Upper lobe of left lung (tissue), 6 donors: ENCODE measurements at regions not wholly inside any gene's neighbourhood (a gene's known extent, or its start where the extent isn't known, plus 50 kb on each side); places are given as distances from the start of the nearest gene placed in this dataset.

Experiments used
- ATAC-seq, 2 donors: fragments of 200-7000 bp; cut with Tn5 transposase; one replicate each; pipeline ENCODE4 v1.9.1; 2022; ENCODE audit warnings: mild to moderate bottlenecking in 2 of 2, moderate library complexity in 2 of 2; ENCODE audit not compliant: low FRiP score in 2 of 2
- DNase-seq, 2 donors: peaks; one replicate each; pipeline ENCODE4 v3.0.0-alpha.2; 2019 to 2020
- H3K27ac ChIP-seq, 4 donors: fragments of 200-600 bp; sonication (generic); one replicate each; pipeline ENCODE4 v1.5.1; 2016 to 2019
- H3K27me3 ChIP-seq, 4 donors: fragments of 200-600 bp; sonication (generic); one replicate each; pipeline ENCODE4 v1.5.1; 2017 to 2019
- H3K36me3 ChIP-seq, 4 donors: fragments of 200-600 bp; sonication (generic); one replicate each; pipeline ENCODE4 v1.5.1; 2016 to 2019
- H3K4me1 ChIP-seq, 4 donors: fragments of 200-600 bp; sonication (generic); one replicate each; pipeline ENCODE4 v1.5.1; 2018 to 2019
- H3K4me3 ChIP-seq, 4 donors: fragments of 200-600 bp; sonication (generic); one replicate each; pipeline ENCODE4 v1.5.1; 2017 to 2019; ENCODE audit warnings: mild to moderate bottlenecking in 2 of 4, moderate library complexity in 1 of 4
- H3K9me3 ChIP-seq, 4 donors: fragments of 200-600 bp; sonication (generic); one replicate each; pipeline ENCODE4 v1.5.1; 2018 to 2019
- CTCF ChIP-seq, 6 experiments: fragments of 450-650 bp in 4 of 6; fragments of 200-600 bp in 2 of 6; sonication (generic) in 2 of 6; IDR thresholded peaks; one replicate each; pipeline ENCODE4 v1.5.1; 2016 to 2019; ENCODE audit warnings: antibody characterized with exemption in 6 of 6
- EP300 ChIP-seq, 4 donors: sonication (generic); formaldehyde crosslinking; IDR thresholded peaks; one replicate each; pipeline ENCODE4 v1.5.1; 2017; ENCODE audit warnings: antibody characterized with exemption in 4 of 4, control low read depth in 2 of 4
- POLR2A ChIP-seq, 4 donors: fragments of 450-650 bp; IDR thresholded peaks; one replicate each; pipeline ENCODE4 v1.5.1; 2016 to 2017; ENCODE audit warnings: antibody characterized with exemption in 4 of 4, mild to moderate bottlenecking in 2 of 4
- POLR2AphosphoS5 ChIP-seq, 2 donors: sonication (generic); formaldehyde crosslinking; IDR thresholded peaks; one replicate each; pipeline ENCODE4 v1.5.1; 2017; ENCODE audit warnings: antibody characterized with exemption in 2 of 2
- WGBS, 2 donors: methylation state at CpG; one replicate each; pipeline ENCODE4 v1.1.5; 2017 to 2018; 5-methylcytosine and 5-hydroxymethylcytosine counted together
- donor health status: DM: no; HTN: no; CAD: no; lungs with moderate emphysema.
- donor health status: DM: no; HTN: yes; CAD: no; lungs with severe emphysema.

- ATAC-seq = no peak
- WGBS, 2 donors = 82 to 85% methylated on average over 1 of the region's 1 CpG
- TF ChIP-seq EP300 (IDR thresholded peaks at IDR 0.05) = no peak
- no peak for TF ChIP-seq POLR2AphosphoS5 (IDR thresholded peaks at IDR 0.05)
- TF ChIP-seq POLR2A (IDR thresholded peaks at IDR 0.05) = no peak
- TF ChIP-seq CTCF (IDR thresholded peaks at IDR 0.05) = no peak
- Histone ChIP-seq H3K4me3 (no peak overlapping the region), H3K27me3 (no peaks in the 10 kb centered on the region), H3K4me1 (no peaks in the 10 kb centered on the region), H3K27ac (no peak overlapping the region), H3K9me3 (no peaks in the 10 kb centered on the region), H3K36me3 (no peaks in the 10 kb centered on the region)
- no peak for DNase-seq
Observed at GRCh38 chr2:146615778-146616177, 1229.1 kb upstream of the ACVR2A start.

- 76 to 80% methylated on average over 1 of the region's 1 CpG for WGBS, 2 donors
- no peaks in the 10 kb centered on the region for H3K4me1 ChIP-seq
- TF ChIP-seq POLR2A (IDR thresholded peaks at IDR 0.05) (no peak), EP300 (IDR thresholded peaks at IDR 0.05) (no peak), POLR2AphosphoS5 (IDR thresholded peaks at IDR 0.05) (no peak), CTCF (IDR thresholded peaks at IDR 0.05) (no peak)
- no peak for ATAC-seq
- no peak overlapping the region for H3K27ac ChIP-seq
- DNase-seq = no peak
- no peak overlapping the region for H3K4me3 ChIP-seq
- no peaks in the 10 kb centered on the region for H3K36me3 ChIP-seq
- no peaks in the 10 kb centered on the region for H3K9me3 ChIP-seq
- no peaks in the 10 kb centered on the region for H3K27me3 ChIP-seq
Observed at GRCh38 chr2:146608490-146608889, 1236.3 kb upstream of the ACVR2A start.

GRCh38 chr2:146604521-146604920 lies 1240.3 kb upstream of the ACVR2A start:
- no peak for TF ChIP-seq POLR2A (IDR thresholded peaks at IDR 0.05)
- TF ChIP-seq EP300 (IDR thresholded peaks at IDR 0.05) = no peak
- TF ChIP-seq POLR2AphosphoS5 (IDR thresholded peaks at IDR 0.05) = no peak
- no peak for TF ChIP-seq CTCF (IDR thresholded peaks at IDR 0.05)
- no peaks in the 10 kb centered on the region for H3K9me3 ChIP-seq
- no peak overlapping the region for H3K27ac ChIP-seq
- no peaks in the 10 kb centered on the region for H3K4me1 ChIP-seq
- no peak overlapping the region for H3K4me3 ChIP-seq
- no peaks in the 10 kb centered on the region for H3K27me3 ChIP-seq
- no peaks in the 10 kb centered on the region for H3K36me3 ChIP-seq
- no peak for DNase-seq
- no peak for ATAC-seq
- WGBS, 2 donors = 87 to 88% methylated on average over 4 of the region's 4 CpGs

GRCh38 chr2:146602856-146603255 lies 1242.0 kb upstream of the ACVR2A start:
- H3K36me3 ChIP-seq = no peaks in the 10 kb centered on the region
- no peaks in the 10 kb centered on the region for H3K9me3 ChIP-seq
- H3K4me3 ChIP-seq = no peak overlapping the region
- DNase-seq (no peak), ATAC-seq (no peak)
- 44 to 47% methylated on average over 3 of the region's 3 CpGs for WGBS, 2 donors
- H3K4me1 ChIP-seq = no peaks in the 10 kb centered on the region
- no peak for TF ChIP-seq EP300 (IDR thresholded peaks at IDR 0.05)
- TF ChIP-seq CTCF (IDR thresholded peaks at IDR 0.05) = no peak
- no peak for TF ChIP-seq POLR2AphosphoS5 (IDR thresholded peaks at IDR 0.05)
- no peak for TF ChIP-seq POLR2A (IDR thresholded peaks at IDR 0.05)
- no peak overlapping the region for H3K27ac ChIP-seq
- H3K27me3 ChIP-seq = no peaks in the 10 kb centered on the region

- H3K4me3 ChIP-seq = no peak overlapping the region
Observed at GRCh38 chr2:146602383-146602782, 1242.4 kb upstream of the ACVR2A start.

More at GRCh38 chr2:146602383-146602782, 1242.4 kb upstream of the ACVR2A start:
- H3K4me1 ChIP-seq = no peaks in the 10 kb centered on the region
- H3K27me3 ChIP-seq = no peaks in the 10 kb centered on the region
- H3K9me3 ChIP-seq = no peaks in the 10 kb centered on the region
- no peaks in the 10 kb centered on the region for H3K36me3 ChIP-seq
- H3K27ac ChIP-seq = no peak overlapping the region
- ATAC-seq (no peak), DNase-seq (no peak)
- TF ChIP-seq POLR2AphosphoS5 (IDR thresholded peaks at IDR 0.05) (no peak), EP300 (IDR thresholded peaks at IDR 0.05) (no peak), CTCF (IDR thresholded peaks at IDR 0.05) (no peak), POLR2A (IDR thresholded peaks at IDR 0.05) (no peak)
